ENCODE measurements at regions not wholly inside any gene's neighbourhood (a gene's known extent, or its start where the extent isn't known, plus 50 kb on each side); places are given as distances from the start of the nearest gene placed in this dataset.

GRCh38 chr3:127043731-127044510 lies 61.0 kb downstream of the PLXNA1 start:
- TF ChIP-seq EZH2 (IDR thresholded peaks at IDR 0.05; ENCODE audit: borderline replicate concordance, low read depth, low read length, poor library complexity, severe bottlenecking) (no peak), CTCF (conservative IDR thresholded peaks at IDR 0.05; ENCODE audit: low read depth, low read length) (no peak)
